ENCODE measurements at regions not wholly inside any gene's neighbourhood (a gene's known extent, or its start where the extent isn't known, plus 50 kb on each side); places are given as distances from the start of the nearest gene placed in this dataset.

- TF ChIP-seq CTCF (IDR thresholded peaks at IDR 0.05; ENCODE audit: insufficient read depth, low read depth, low read length): no peak
- no peak for TF ChIP-seq EZH2 (IDR thresholded peaks at IDR 0.05; ENCODE audit: insufficient read depth, low read length)
Measured at GRCh38 chr11:27913650-27914049, 194.3 kb downstream of the KIF18A start.

Data from astrocyte (in vitro differentiated cells and primary cell).